CD8-positive, alpha-beta memory T cell (primary cell): ENCODE measurements at regions not wholly inside any gene's neighbourhood (a gene's known extent, or its start where the extent isn't known, plus 50 kb on each side); places are given as distances from the start of the nearest gene placed in this dataset.

Experiments used
- CTCF ChIA-PET: fragments of 350-600 bp; sonication (Branson Sonifier 250); formaldehyde crosslinking; loops from one replicate; lab custom pipeline; 2021; ENCODE audit warnings: antibody characterized with exemption; lab: Charles Lee
- POLR2A ChIA-PET: fragments of 350-600 bp; sonication (Branson Sonifier 250); formaldehyde crosslinking; loops from one replicate; lab custom pipeline; 2021; ENCODE audit warnings: antibody characterized with exemption; lab: Charles Lee
- DNase-seq, 5 donors: peaks; one replicate each; pipeline versions ENCODE4 v3.0.0 to v3.0.0-alpha.2; 2020 to 2022; ENCODE audit warnings: mixed read lengths in 1 of 5
- H3K27ac ChIP-seq: one replicate; pipeline ENCODE4 v1.7.0; 2013; ENCODE audit warnings: low read depth, mild to moderate bottlenecking, low read length, moderate library complexity
- H3K27me3 ChIP-seq: 2 replicates; pipeline ENCODE4 v1.7.0; 2013; ENCODE audit warnings: low read length, mild to moderate bottlenecking; ENCODE audit not compliant: insufficient read depth, poor library complexity, severe bottlenecking
- H3K36me3 ChIP-seq: 2 replicates; pipeline ENCODE4 v1.7.0; 2013; ENCODE audit warnings: mild to moderate bottlenecking, low read length, moderate library complexity; ENCODE audit not compliant: insufficient read depth
- H3K4me1 ChIP-seq: 2 replicates; pipeline ENCODE4 v1.7.0; 2013; ENCODE audit warnings: mild to moderate bottlenecking, low read length, moderate library complexity; ENCODE audit not compliant: insufficient read depth
- H3K4me3 ChIP-seq: 2 replicates; pipeline ENCODE4 v1.7.0; 2013; ENCODE audit warnings: mild to moderate bottlenecking, low read length
- H3K9me3 ChIP-seq: 2 replicates; pipeline ENCODE4 v1.7.0; 2013; ENCODE audit warnings: mild to moderate bottlenecking, low read length
- H3K27ac Mint-ChIP-seq, 8 donors: one replicate each; pipeline ENCODE4 v1.8.0; 2020 to 2021; ENCODE audit warnings: mixed read lengths in 8 of 8, mild to moderate bottlenecking in 6 of 8, inconsistent platforms in 3 of 8, moderate library complexity in 3 of 8
- H3K27me3 Mint-ChIP-seq, 2 donors: one replicate each; pipeline ENCODE4 v1.8.0; 2020 to 2021; ENCODE audit warnings: mixed read lengths in 2 of 2, mild to moderate bottlenecking in 1 of 2, moderate library complexity in 1 of 2
- H3K36me3 Mint-ChIP-seq, 3 donors: one replicate each; pipeline ENCODE4 v1.8.0; 2020 to 2021; ENCODE audit warnings: mixed read lengths in 3 of 3, inconsistent platforms in 1 of 3, mild to moderate bottlenecking in 1 of 3
- H3K4me1 Mint-ChIP-seq, 3 donors: one replicate each; pipeline ENCODE4 v1.8.0; 2020 to 2021; ENCODE audit warnings: mixed read lengths in 3 of 3, inconsistent platforms in 1 of 3, mild to moderate bottlenecking in 1 of 3
- H3K4me3 Mint-ChIP-seq, 7 donors: one replicate each; pipeline ENCODE4 v1.8.0; 2020 to 2021; ENCODE audit warnings: mixed read lengths in 7 of 7, mild to moderate bottlenecking in 6 of 7, moderate library complexity in 4 of 7, inconsistent platforms in 2 of 7
- H3K9me3 Mint-ChIP-seq, 5 donors: one replicate each; pipeline ENCODE4 v1.8.0; 2020 to 2022; ENCODE audit warnings: mixed read lengths in 5 of 5, mild to moderate bottlenecking in 3 of 5, moderate library complexity in 2 of 5, inconsistent platforms in 1 of 5

DNA sequence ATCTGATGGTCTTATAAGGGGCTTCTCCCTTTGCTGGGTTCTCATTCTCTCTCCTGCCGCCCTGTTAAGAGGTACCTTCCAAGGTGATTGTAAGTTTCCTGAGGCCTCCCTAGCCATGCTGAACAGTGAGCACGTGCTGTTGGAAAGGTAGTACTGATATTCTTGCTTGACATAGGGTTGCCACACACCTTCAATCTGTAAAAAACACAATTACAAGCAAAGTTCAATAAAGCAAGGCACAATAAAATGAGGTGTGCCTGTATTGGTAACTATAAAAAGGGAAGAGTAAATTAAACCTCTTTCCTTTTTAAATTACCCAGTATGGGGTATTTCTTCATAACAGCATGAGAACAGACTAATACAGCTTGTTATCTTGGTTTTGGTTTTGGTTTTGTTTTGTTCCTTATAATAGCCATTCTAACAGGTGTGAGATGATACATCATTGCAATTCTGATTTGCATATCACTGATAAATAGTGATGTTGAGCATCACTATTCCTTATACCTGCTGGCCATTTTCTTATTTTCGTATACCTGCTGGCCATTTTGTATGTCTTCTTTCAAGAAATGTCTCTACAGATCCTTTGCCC, 164.9 kb upstream of the TRIM24 start:
- DNase-seq, result no peak
- POLR2A ChIA-PET, result no interaction called here
- H3K27ac ChIP-seq, result no peak overlapping the region
- no peaks in the 10 kb centered on the region for H3K36me3 ChIP-seq
- Mint-ChIP-seq H3K4me1 (no peaks in the 10 kb centered on the region), H3K36me3 (no peaks in the 10 kb centered on the region), H3K9me3 (peaks cover 0 to 7% (median 0%) of the 10 kb centered on the region in 5 donors), H3K4me3 (no peak overlapping the region), H3K27me3 (no peaks in the 10 kb centered on the region), H3K27ac (no peak overlapping the region)
- H3K4me3 ChIP-seq, result no peak overlapping the region
- H3K9me3 ChIP-seq, result no peaks in the 10 kb centered on the region
- CTCF ChIA-PET, result interaction anchor here (1.3 kb wide), 1 partner anchor 8 kb away, joined by 4 read pairs; no protein-coding TSS in a partner anchor
- no peaks in the 10 kb centered on the region for H3K4me1 ChIP-seq
- no peaks in the 10 kb centered on the region for H3K27me3 ChIP-seq

DNA sequence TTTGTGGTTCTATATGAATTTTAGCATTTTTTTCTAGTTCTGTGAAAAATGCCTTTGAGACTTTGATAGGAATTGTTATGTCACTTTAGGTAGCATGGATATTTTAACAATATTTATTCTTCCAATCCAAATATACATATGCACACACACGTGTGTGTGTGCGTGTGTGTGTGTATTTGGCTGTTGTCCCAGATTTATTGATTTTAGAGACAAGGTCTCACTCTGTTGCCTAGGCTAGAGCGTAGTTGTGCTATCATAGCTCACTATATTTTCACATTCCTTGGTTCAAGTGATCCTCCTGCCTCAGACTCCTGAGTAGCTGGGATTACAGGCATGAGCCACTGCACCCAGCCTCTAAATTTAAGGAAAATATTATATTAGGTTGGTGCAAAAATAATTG, 162.5 kb upstream of the TRIM24 start:
- Histone ChIP-seq H3K36me3 (no peaks in the 10 kb centered on the region), H3K9me3 (no peaks in the 10 kb centered on the region), H3K4me3 (no peak overlapping the region), H3K27ac (no peak overlapping the region), H3K4me1 (no peaks in the 10 kb centered on the region), H3K27me3 (no peaks in the 10 kb centered on the region)
- Mint-ChIP-seq H3K27ac (no peak overlapping the region), H3K4me3 (no peak overlapping the region), H3K36me3 (no peaks in the 10 kb centered on the region), H3K27me3 (peaks cover 0 to 3% of the 10 kb centered on the region in 2 donors), H3K9me3 (peaks cover 0 to 1% (median 0%) of the 10 kb centered on the region in 5 donors), H3K4me1 (no peaks in the 10 kb centered on the region)
- no peak for DNase-seq
- ChIA-PET CTCF (no interaction called here), POLR2A (no interaction called here)

DNA sequence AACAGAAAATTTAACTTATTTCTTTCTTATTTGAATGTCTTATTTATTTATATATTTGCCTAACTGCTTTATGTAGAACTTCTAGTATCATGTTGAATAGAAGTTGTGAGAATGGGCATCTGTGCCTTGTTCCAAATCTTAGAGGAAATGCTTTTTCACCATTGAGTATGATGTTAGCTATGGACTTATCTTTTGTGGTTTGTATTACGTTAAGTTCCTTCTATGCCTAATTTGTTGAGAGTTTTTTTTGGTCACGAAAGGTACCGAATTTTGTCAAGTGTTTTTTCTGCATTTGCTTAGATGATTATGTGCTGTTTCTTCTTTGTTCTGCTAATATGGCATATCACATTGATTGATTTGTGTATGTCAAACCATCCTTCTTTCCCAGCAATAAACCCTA, 161.0 kb upstream of the TRIM24 start:
- Histone ChIP-seq H3K9me3 (no peaks in the 10 kb centered on the region), H3K36me3 (no peaks in the 10 kb centered on the region), H3K27me3 (no peaks in the 10 kb centered on the region), H3K4me1 (no peaks in the 10 kb centered on the region), H3K27ac (no peak overlapping the region), H3K4me3 (no peak overlapping the region)
- no peaks in the 10 kb centered on the region for H3K4me1 Mint-ChIP-seq
- H3K27me3 Mint-ChIP-seq, result peaks cover 0 to 3% of the 10 kb centered on the region in 2 donors
- POLR2A ChIA-PET, result no interaction called here
- no peaks in the 10 kb centered on the region for H3K36me3 Mint-ChIP-seq
- CTCF ChIA-PET, result no interaction called here
- no peak overlapping the region for H3K4me3 Mint-ChIP-seq
- no peak for DNase-seq
- no peak overlapping the region for H3K27ac Mint-ChIP-seq
- H3K9me3 Mint-ChIP-seq, result peaks cover 0 to 1% (median 0%) of the 10 kb centered on the region in 5 donors

DNA sequence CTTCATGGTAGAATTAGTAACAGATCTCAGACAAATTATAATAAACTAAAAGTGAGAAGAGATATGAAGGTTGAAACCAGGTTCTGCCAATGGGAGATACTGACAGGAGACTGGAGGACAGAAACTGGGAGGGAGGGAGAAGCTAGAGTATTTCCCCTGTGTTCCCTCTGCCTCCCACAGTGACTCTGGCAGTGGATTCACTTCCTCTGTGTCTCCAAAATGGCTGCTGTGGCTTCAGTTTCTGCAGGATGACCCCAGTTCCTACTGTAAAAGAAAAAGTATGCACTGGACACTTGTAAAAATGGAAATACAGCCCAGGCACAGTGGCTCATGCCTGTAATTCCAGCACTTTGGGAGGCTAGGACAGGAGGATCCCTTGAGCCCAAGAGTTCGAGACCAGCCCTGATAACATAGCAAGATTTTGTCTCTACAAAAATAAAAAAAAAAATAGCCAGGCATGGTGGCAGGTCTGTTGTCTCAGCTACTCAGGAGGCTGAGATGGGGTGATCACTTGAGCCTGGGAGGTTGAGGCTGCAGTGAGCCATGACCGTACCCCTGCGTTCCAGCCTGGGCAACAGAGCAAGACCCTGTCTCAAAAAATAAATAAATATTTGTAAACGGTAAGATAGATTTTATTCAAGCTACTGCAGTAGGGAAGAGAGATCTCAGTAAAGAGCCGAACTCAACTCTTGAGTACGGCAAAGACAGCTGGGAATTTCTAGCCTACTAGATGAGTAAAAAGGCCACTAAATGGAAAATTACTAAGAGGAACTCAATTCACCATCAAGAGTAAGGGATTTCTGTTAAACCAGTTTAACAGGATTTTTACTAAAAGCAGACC, 156.6 kb upstream of the TRIM24 start:
- Histone ChIP-seq H3K27ac (no peak overlapping the region), H3K27me3 (no peaks in the 10 kb centered on the region), H3K4me1 (no peaks in the 10 kb centered on the region), H3K36me3 (no peaks in the 10 kb centered on the region), H3K4me3 (no peak overlapping the region), H3K9me3 (no peaks in the 10 kb centered on the region)
- Mint-ChIP-seq H3K27ac (no peak overlapping the region), H3K36me3 (no peaks in the 10 kb centered on the region), H3K9me3 (peaks cover 0 to 1% (median 0%) of the 10 kb centered on the region in 5 donors), H3K4me1 (no peaks in the 10 kb centered on the region), H3K4me3 (no peak overlapping the region), H3K27me3 (peaks cover 3 to 7% of the 10 kb centered on the region in 2 donors)
- DNase-seq, result no peak
- CTCF ChIA-PET, result interaction anchor here (1.1 kb wide), 1 partner anchor 9 kb away, joined by 4 read pairs; no protein-coding TSS in a partner anchor
- POLR2A ChIA-PET, result no interaction called here

DNA sequence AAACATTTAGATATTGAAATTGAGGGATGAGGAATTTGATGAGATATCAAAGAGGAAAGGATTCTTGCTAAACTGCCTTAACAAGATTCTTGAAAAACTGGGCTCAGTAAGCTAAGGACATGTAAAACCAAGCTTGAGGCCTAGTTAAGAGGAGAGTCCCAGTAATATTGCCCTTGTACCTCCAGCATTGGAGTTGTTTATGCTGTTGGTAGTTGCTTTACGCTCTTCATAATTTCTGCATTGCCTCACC, 156.1 kb upstream of the TRIM24 start:
- Histone ChIP-seq H3K4me1 (no peaks in the 10 kb centered on the region), H3K36me3 (no peaks in the 10 kb centered on the region), H3K9me3 (no peaks in the 10 kb centered on the region), H3K27me3 (no peaks in the 10 kb centered on the region), H3K27ac (no peak overlapping the region), H3K4me3 (no peak overlapping the region)
- CTCF ChIA-PET, result no interaction called here
- H3K36me3 Mint-ChIP-seq, result no peaks in the 10 kb centered on the region
- peaks cover 3 to 7% of the 10 kb centered on the region in 2 donors for H3K27me3 Mint-ChIP-seq
- H3K9me3 Mint-ChIP-seq, result peaks cover 0 to 1% (median 0%) of the 10 kb centered on the region in 5 donors
- no peak for DNase-seq
- POLR2A ChIA-PET, result no interaction called here
- H3K4me3 Mint-ChIP-seq, result no peak overlapping the region
- no peaks in the 10 kb centered on the region for H3K4me1 Mint-ChIP-seq
- H3K27ac Mint-ChIP-seq, result no peak overlapping the region

DNA sequence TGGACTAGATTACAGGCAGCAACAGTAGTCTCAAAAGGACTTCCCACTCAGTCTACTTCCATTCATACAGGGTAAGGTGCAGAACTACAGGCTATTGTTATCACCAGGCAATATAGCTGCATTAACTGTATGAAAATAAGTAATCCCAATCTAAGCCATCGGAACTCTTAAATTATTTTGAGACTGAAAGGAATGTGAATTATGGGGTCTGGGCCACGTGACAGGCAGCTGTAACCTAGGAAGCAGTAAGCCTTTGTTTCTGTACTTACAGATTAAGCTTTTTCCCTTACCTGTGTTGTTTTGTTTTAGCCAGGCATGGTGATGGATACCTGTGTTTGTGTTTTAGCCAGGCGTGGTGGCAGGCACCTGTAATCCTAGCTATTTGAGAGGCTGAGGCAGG, 152.4 kb upstream of the TRIM24 start:
- no peaks in the 10 kb centered on the region for H3K4me1 Mint-ChIP-seq
- POLR2A ChIA-PET, result no interaction called here
- no peak overlapping the region for H3K4me3 Mint-ChIP-seq
- Histone ChIP-seq H3K9me3 (no peaks in the 10 kb centered on the region), H3K4me1 (no peaks in the 10 kb centered on the region), H3K4me3 (no peak overlapping the region), H3K27ac (no peak overlapping the region), H3K27me3 (no peaks in the 10 kb centered on the region), H3K36me3 (no peaks in the 10 kb centered on the region)
- no peak overlapping the region for H3K27ac Mint-ChIP-seq
- DNase-seq, result no peak
- no peaks in the 10 kb centered on the region for H3K36me3 Mint-ChIP-seq
- peaks cover 6 to 7% of the 10 kb centered on the region in 2 donors for H3K27me3 Mint-ChIP-seq
- H3K9me3 Mint-ChIP-seq, result no peaks in the 10 kb centered on the region
- CTCF ChIA-PET, result interaction anchor here (0.6 kb wide), 1 partner anchor 307 kb away, joined by 3 read pairs; no protein-coding TSS in a partner anchor

DNA sequence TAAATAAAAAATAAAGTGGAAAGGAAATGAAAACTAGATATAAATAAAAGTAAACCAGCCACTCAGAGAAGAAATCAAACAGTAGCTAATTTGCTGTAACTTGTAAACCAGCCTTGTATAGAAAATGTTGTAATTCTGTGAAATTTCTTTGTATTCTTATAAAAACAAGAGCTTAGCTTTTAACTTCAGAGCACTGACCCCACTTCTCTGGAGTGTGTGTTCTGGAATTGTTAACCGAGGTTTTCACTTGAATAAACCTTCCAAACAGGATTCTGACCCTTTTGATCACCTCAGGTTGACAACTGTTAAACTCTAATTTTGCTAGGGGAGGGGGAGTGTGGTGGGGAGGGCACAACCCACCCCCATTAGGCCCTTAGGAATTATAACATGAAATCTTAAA, 151.9 kb upstream of the TRIM24 start:
- ChIA-PET POLR2A (no interaction called here), CTCF (no interaction called here)
- H3K36me3 Mint-ChIP-seq, result no peaks in the 10 kb centered on the region
- no peak overlapping the region for H3K4me3 Mint-ChIP-seq
- H3K27me3 Mint-ChIP-seq, result peaks cover 7 to 8% of the 10 kb centered on the region in 2 donors
- no peaks in the 10 kb centered on the region for H3K9me3 Mint-ChIP-seq
- H3K27ac ChIP-seq, result no peak overlapping the region
- H3K4me3 ChIP-seq, result no peak overlapping the region
- no peaks in the 10 kb centered on the region for H3K4me1 Mint-ChIP-seq
- H3K4me1 ChIP-seq, result no peaks in the 10 kb centered on the region
- H3K36me3 ChIP-seq, result no peaks in the 10 kb centered on the region
- no peak overlapping the region for H3K27ac Mint-ChIP-seq
- H3K27me3 ChIP-seq, result no peaks in the 10 kb centered on the region
- DNase-seq, result no peak
- H3K9me3 ChIP-seq, result no peaks in the 10 kb centered on the region

DNA sequence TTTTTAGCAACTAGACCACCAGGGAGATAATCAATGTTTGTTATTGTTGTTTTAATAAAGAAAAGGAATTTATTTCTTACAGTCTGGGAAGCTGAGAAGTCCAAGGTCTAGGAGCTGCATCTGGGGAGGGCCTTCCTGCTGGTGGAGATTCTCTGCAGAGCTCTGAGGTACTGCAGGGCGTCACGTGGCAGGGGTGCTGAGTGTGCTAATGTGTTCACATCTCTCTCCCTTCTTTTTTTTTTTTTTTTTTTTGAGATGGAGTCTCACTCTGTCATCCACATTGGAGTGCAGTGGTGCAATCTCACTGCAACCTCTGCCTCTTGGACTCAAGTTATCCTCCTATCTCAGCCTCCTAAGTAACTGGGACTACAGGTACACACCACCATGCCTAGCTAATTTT, 150.9 kb upstream of the TRIM24 start:
- H3K27ac ChIP-seq, result no peak overlapping the region
- Mint-ChIP-seq H3K36me3 (no peaks in the 10 kb centered on the region), H3K4me1 (no peaks in the 10 kb centered on the region), H3K9me3 (no peaks in the 10 kb centered on the region), H3K27ac (no peak overlapping the region), H3K4me3 (no peak overlapping the region), H3K27me3 (peaks cover 7 to 14% of the 10 kb centered on the region in 2 donors)
- no peaks in the 10 kb centered on the region for H3K9me3 ChIP-seq
- ChIA-PET POLR2A (no interaction called here), CTCF (no interaction called here)
- H3K27me3 ChIP-seq, result no peaks in the 10 kb centered on the region
- H3K4me3 ChIP-seq, result no peak overlapping the region
- no peaks in the 10 kb centered on the region for H3K36me3 ChIP-seq
- no peak for DNase-seq
- no peaks in the 10 kb centered on the region for H3K4me1 ChIP-seq
